Smooth muscle cell (in vitro differentiated cells): ENCODE measurements at regions not wholly inside any gene's neighbourhood (a gene's known extent, or its start where the extent isn't known, plus 50 kb on each side); places are given as distances from the start of the nearest gene placed in this dataset.

Source experiments
- DNase-seq: peaks from one replicate; lab custom pipeline; 2025; ENCODE audit not compliant: unreplicated experiment; lab: John Stamatoyannopoulos, UW
- H2AFZ ChIP-seq: fragments of 200-600 bp; sonication (generic); 2 replicates; pipeline ENCODE4 v1.6.0; 2016; ENCODE audit warnings: antibody characterized with exemption, low read depth, mild to moderate bottlenecking
- H3F3A ChIP-seq: fragments of 200-600 bp; sonication (generic); 2 replicates; pipeline ENCODE4 v1.6.0; 2017; ENCODE audit warnings: antibody characterized with exemption, low read depth
- H3K27ac ChIP-seq: fragments of 200-600 bp; sonication (generic); 2 replicates; pipeline ENCODE4 v1.5.1; 2016; ENCODE audit warnings: low read depth, mild to moderate bottlenecking
- H3K27me3 ChIP-seq: fragments of 200-600 bp; sonication (generic); 2 replicates; pipeline ENCODE4 v1.6.1; 2016; ENCODE audit warnings: low read depth, mild to moderate bottlenecking
- H3K36me3 ChIP-seq: fragments of 200-600 bp; sonication (generic); 2 replicates; pipeline ENCODE4 v1.5.1; 2016; ENCODE audit warnings: low read depth
- H3K4me1 ChIP-seq: fragments of 200-600 bp; sonication (generic); 2 replicates; pipeline ENCODE4 v1.5.1; 2016; ENCODE audit warnings: low read depth
- H3K4me2 ChIP-seq: fragments of 200-600 bp; sonication (generic); 2 replicates; pipeline ENCODE4 v1.6.0; 2016; ENCODE audit warnings: mild to moderate bottlenecking
- H3K4me3 ChIP-seq: fragments of 200-600 bp; sonication (generic); 2 replicates; pipeline ENCODE4 v1.5.1; 2016; ENCODE audit warnings: mild to moderate bottlenecking
- H3K79me2 ChIP-seq: fragments of 200-600 bp; sonication (generic); 2 replicates; pipeline ENCODE4 v1.6.0; 2016; ENCODE audit warnings: low read depth, mild to moderate bottlenecking
- H3K9ac ChIP-seq: fragments of 200-600 bp; sonication (generic); 2 replicates; pipeline ENCODE4 v1.6.0; 2016; ENCODE audit warnings: low read depth
- H3K9me3 ChIP-seq: fragments of 200-600 bp; sonication (generic); replicated peaks from 2 replicates; pipeline ENCODE4 v1.5.1; 2016; ENCODE audit warnings: low read depth
- H4K20me1 ChIP-seq: fragments of 200-600 bp; sonication (generic); 2 replicates; pipeline ENCODE4 v1.6.0; 2016; ENCODE audit warnings: low read depth
- WGBS: methylation state at CpG from one replicate; pipeline ENCODE4 v1.1.7; 2016; ENCODE audit warnings: low lambda C conversion rate; 5-methylcytosine and 5-hydroxymethylcytosine counted together
- TF ChIP-seq, protein P1 (sequence below): fragments of 200-600 bp; sonication (generic); IDR thresholded peaks from 2 replicates; pipeline ENCODE4 v1.5.1; 2017; ENCODE audit warnings: borderline replicate concordance, mild to moderate bottlenecking, antibody characterized with exemption; ENCODE audit not compliant: insufficient read depth, poor library complexity, severe bottlenecking

DNA sequence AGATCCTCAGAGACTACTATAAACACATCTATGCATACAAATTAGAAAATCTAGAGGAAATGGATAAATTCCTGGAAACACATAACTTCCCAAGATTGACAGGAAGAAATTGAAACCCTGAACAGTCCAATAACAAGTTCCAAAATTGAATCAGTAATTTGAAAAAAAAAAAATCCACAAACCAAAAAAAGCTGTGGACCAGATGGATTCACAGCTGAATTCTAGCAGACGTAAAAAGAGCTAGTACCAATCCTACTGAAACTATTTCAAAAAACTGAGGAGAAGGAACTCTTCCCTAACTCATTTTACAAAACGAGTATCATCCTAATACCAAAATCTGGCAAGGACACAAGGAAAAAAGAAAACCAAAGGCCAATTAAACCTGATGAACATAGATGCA, 77.0 kb upstream of the FXR1 start:
- H3K27me3 ChIP-seq = peaks cover 4% of the 10 kb centered on the region
- H3K4me3 ChIP-seq = no peak overlapping the region
- no peaks in the 10 kb centered on the region for H3K4me1 ChIP-seq
- H3K4me2 ChIP-seq = no peak overlapping the region
- no peaks in the 10 kb centered on the region for H3K36me3 ChIP-seq
- no peak overlapping the region for H3K9ac ChIP-seq
- TF ChIP-seq, protein P1, sequence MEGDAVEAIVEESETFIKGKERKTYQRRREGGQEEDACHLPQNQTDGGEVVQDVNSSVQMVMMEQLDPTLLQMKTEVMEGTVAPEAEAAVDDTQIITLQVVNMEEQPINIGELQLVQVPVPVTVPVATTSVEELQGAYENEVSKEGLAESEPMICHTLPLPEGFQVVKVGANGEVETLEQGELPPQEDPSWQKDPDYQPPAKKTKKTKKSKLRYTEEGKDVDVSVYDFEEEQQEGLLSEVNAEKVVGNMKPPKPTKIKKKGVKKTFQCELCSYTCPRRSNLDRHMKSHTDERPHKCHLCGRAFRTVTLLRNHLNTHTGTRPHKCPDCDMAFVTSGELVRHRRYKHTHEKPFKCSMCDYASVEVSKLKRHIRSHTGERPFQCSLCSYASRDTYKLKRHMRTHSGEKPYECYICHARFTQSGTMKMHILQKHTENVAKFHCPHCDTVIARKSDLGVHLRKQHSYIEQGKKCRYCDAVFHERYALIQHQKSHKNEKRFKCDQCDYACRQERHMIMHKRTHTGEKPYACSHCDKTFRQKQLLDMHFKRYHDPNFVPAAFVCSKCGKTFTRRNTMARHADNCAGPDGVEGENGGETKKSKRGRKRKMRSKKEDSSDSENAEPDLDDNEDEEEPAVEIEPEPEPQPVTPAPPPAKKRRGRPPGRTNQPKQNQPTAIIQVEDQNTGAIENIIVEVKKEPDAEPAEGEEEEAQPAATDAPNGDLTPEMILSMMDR = no peak
- no peaks in the 10 kb centered on the region for H3K9me3 ChIP-seq
- H4K20me1 ChIP-seq = no peaks in the 10 kb centered on the region
- no peaks in the 10 kb centered on the region for H3K79me2 ChIP-seq
- 78% methylated on average over 2 of the region's 2 CpGs for WGBS
- no peak overlapping the region for H2AFZ ChIP-seq
- no peak for DNase-seq
- no peaks in the 10 kb centered on the region for H3F3A ChIP-seq
- H3K27ac ChIP-seq = no peak overlapping the region

DNA sequence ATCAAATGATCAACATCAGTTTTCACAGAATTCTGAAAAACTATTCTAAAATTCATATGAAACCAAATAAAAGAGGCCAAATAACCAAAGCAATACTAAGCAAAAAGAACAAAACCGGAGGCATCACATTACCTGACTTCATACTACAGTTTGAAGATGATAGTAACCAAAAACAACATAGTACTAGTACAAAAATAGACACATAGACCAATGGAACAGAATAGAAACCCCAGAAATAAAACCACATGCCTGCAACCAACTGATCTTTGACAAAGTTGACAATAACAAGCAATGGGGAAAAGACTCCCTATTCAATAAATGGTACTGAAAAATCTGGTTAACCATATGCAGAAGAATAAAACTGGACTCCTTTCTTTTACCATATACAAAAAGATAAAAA, 75.7 kb upstream of the FXR1 start:
- Histone ChIP-seq H3K27ac (no peak overlapping the region), H3K27me3 (peaks cover 4% of the 10 kb centered on the region), H3K9me3 (no peaks in the 10 kb centered on the region), H4K20me1 (no peaks in the 10 kb centered on the region), H3K4me1 (no peaks in the 10 kb centered on the region), H3K4me2 (no peak overlapping the region), H3K79me2 (no peaks in the 10 kb centered on the region), H3K4me3 (no peak overlapping the region), H3K36me3 (no peaks in the 10 kb centered on the region), H2AFZ (no peak overlapping the region), H3F3A (no peaks in the 10 kb centered on the region), H3K9ac (no peak overlapping the region)
- DNase-seq = no peak
- TF ChIP-seq, protein P1 = no peak
- WGBS = 90% methylated on average over 1 of the region's 1 CpG

DNA sequence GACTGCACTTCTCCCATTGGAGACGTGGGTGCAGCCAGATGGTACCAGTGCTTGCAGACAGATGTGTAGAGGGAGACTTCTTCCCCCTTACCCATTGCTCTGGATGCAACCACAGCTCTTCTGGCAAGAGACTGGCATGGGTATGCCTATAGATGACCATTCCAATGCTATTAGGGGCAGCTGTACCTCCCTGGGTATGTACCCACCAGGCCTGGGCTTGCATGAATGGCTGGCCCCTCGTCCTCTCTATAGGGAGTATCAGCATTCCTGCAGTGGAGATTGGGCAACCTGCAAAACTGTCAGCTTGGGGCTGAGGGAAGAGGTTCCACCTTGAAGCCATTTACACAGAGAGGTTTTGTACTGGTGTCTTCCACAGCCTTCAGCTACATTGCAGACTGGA, 57.6 kb upstream of the FXR1 start:
- Histone ChIP-seq H3K4me2 (no peak overlapping the region), H3K79me2 (no peaks in the 10 kb centered on the region), H4K20me1 (no peaks in the 10 kb centered on the region), H2AFZ (no peak overlapping the region), H3F3A (no peaks in the 10 kb centered on the region), H3K36me3 (no peaks in the 10 kb centered on the region), H3K9me3 (no peaks in the 10 kb centered on the region), H3K9ac (no peak overlapping the region), H3K27ac (no peak overlapping the region), H3K4me1 (no peaks in the 10 kb centered on the region), H3K4me3 (no peak overlapping the region), H3K27me3 (no peaks in the 10 kb centered on the region)
- 68% methylated on average over 2 of the region's 2 CpGs for WGBS
- TF ChIP-seq, protein P1 = no peak
- no peak for DNase-seq

DNA sequence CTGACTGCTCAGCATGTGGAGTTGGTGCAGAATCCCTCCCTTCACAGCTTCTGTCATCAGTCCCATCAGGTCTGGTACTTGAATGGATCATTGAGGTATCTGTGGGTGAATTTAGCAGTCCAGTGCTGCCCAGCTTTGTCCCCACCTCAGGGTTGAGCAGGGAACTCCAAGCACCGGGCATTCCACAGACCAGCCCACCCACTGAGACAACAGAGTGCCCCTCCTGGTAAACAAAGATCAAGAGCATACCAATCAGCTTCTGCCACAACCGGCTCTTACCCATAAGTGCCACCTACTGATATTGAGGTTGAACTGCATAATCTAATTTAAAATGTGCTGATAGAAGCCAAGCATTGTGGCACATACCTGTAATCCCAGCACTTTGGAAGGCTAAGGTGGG, 57.1 kb upstream of the FXR1 start:
- Histone ChIP-seq H3F3A (no peaks in the 10 kb centered on the region), H3K79me2 (no peaks in the 10 kb centered on the region), H3K9me3 (no peaks in the 10 kb centered on the region), H3K27me3 (no peaks in the 10 kb centered on the region), H3K4me2 (no peak overlapping the region), H4K20me1 (no peaks in the 10 kb centered on the region), H3K4me3 (no peak overlapping the region), H3K27ac (no peak overlapping the region), H3K9ac (no peak overlapping the region), H3K36me3 (no peaks in the 10 kb centered on the region), H2AFZ (no peak overlapping the region), H3K4me1 (no peaks in the 10 kb centered on the region)
- WGBS = 30% methylated on average over 2 of the region's 2 CpGs
- no peak for DNase-seq
- TF ChIP-seq, protein P1 = no peak
